Memory B cell (primary cell): ENCODE measurements at regions not wholly inside any gene's neighbourhood (a gene's known extent, or its start where the extent isn't known, plus 50 kb on each side); places are given as distances from the start of the nearest gene placed in this dataset.

Experiments
- ATAC-seq: fragments of 150-1000 bp; cut with Tn5 transposase; 2 replicates; pipeline ENCODE4 v1.10.0; 2021; ENCODE audit warnings: low read depth, mild to moderate bottlenecking, moderate library complexity
- DNase-seq, 2 donors: peaks; one replicate each; pipeline ENCODE4 v3.0.0; 2022; ENCODE audit warnings: low spot score in 2 of 2
- H3K27ac Mint-ChIP-seq: one replicate; pipeline ENCODE4 v1.8.0; 2022; ENCODE audit warnings: mild to moderate bottlenecking, moderate library complexity, mixed read lengths
- H3K27me3 Mint-ChIP-seq: one replicate; pipeline ENCODE4 v1.8.0; 2022; ENCODE audit warnings: mixed read lengths
- H3K36me3 Mint-ChIP-seq: one replicate; pipeline ENCODE4 v1.8.0; 2022; ENCODE audit warnings: mild to moderate bottlenecking, mixed read lengths
- H3K4me1 Mint-ChIP-seq: one replicate; pipeline ENCODE4 v1.8.0; 2022; ENCODE audit warnings: mixed read lengths
- H3K4me3 Mint-ChIP-seq: one replicate; pipeline ENCODE4 v1.8.0; 2022; ENCODE audit warnings: mild to moderate bottlenecking, moderate library complexity, mixed read lengths
- H3K9me3 Mint-ChIP-seq: one replicate; pipeline ENCODE4 v1.8.0; 2022; ENCODE audit warnings: mixed read lengths

- H3K4me1 Mint-ChIP-seq = peaks cover 23% of the 10 kb centered on the region
- peak overlapping the region; percentile 54 for H3K27ac Mint-ChIP-seq
- H3K9me3 Mint-ChIP-seq = peaks cover 17% of the 10 kb centered on the region
- ATAC-seq = no peak
- no peaks in the 10 kb centered on the region for H3K27me3 Mint-ChIP-seq
- H3K36me3 Mint-ChIP-seq = peaks cover 20% of the 10 kb centered on the region
- no peak for DNase-seq
- peak overlapping the region; percentile 47 for H3K4me3 Mint-ChIP-seq
Observed at GRCh38 chr10:7507887-7508726, 97.3 kb upstream of the SFMBT2 start.

- DNase-seq (no peak), ATAC-seq (no peak)
- peak overlapping the region; percentile 3 for H3K27ac Mint-ChIP-seq
- no peaks in the 10 kb centered on the region for H3K27me3 Mint-ChIP-seq
- no peak overlapping the region for H3K4me3 Mint-ChIP-seq
- peaks cover 27% of the 10 kb centered on the region for H3K4me1 Mint-ChIP-seq
- peaks cover 20% of the 10 kb centered on the region for H3K36me3 Mint-ChIP-seq
- H3K9me3 Mint-ChIP-seq = peaks cover 16% of the 10 kb centered on the region
Observed at GRCh38 chr10:7506571-7506970, 95.7 kb upstream of the SFMBT2 start.

- Mint-ChIP-seq H3K36me3 (peaks cover 14% of the 10 kb centered on the region), H3K27ac (no peak overlapping the region)
- no peak for ATAC-seq
Observed at GRCh38 chr10:7505196-7505595, 94.4 kb upstream of the SFMBT2 start.

GRCh38 chr10:7503190-7503589 is 92.4 kb upstream of the SFMBT2 start:
- Mint-ChIP-seq H3K4me1 (peaks cover 27% of the 10 kb centered on the region), H3K36me3 (peaks cover 5% of the 10 kb centered on the region), H3K4me3 (no peak overlapping the region)

More at GRCh38 chr10:7505196-7505595, 94.4 kb upstream of the SFMBT2 start:
- no peak for DNase-seq
- H3K4me1 Mint-ChIP-seq = peaks cover 31% of the 10 kb centered on the region
- peaks cover 9% of the 10 kb centered on the region for H3K9me3 Mint-ChIP-seq
- no peaks in the 10 kb centered on the region for H3K27me3 Mint-ChIP-seq
- H3K4me3 Mint-ChIP-seq = no peak overlapping the region

GRCh38 chr10:7501157-7501556 is 90.3 kb upstream of the SFMBT2 start:
- H3K4me1 Mint-ChIP-seq = peaks cover 15% of the 10 kb centered on the region
- ATAC-seq (no peak), DNase-seq (no peak)
- H3K36me3 Mint-ChIP-seq = peaks cover 1% of the 10 kb centered on the region
- H3K27ac Mint-ChIP-seq = no peak overlapping the region
- no peaks in the 10 kb centered on the region for H3K9me3 Mint-ChIP-seq
- no peaks in the 10 kb centered on the region for H3K27me3 Mint-ChIP-seq
- H3K4me3 Mint-ChIP-seq = no peak overlapping the region

More at GRCh38 chr10:7503190-7503589, 92.4 kb upstream of the SFMBT2 start:
- Mint-ChIP-seq H3K9me3 (no peaks in the 10 kb centered on the region), H3K27ac (no peak overlapping the region), H3K27me3 (no peaks in the 10 kb centered on the region)
- DNase-seq (no peak), ATAC-seq (no peak)

GRCh38 chr10:7498111-7498510 is 87.3 kb upstream of the SFMBT2 start:
- DNase-seq = no peak
- Mint-ChIP-seq H3K4me1 (peaks cover 18% of the 10 kb centered on the region), H3K4me3 (no peak overlapping the region), H3K27ac (no peak overlapping the region), H3K36me3 (no peaks in the 10 kb centered on the region), H3K27me3 (no peaks in the 10 kb centered on the region), H3K9me3 (no peaks in the 10 kb centered on the region)
- ATAC-seq = no peak

GRCh38 chr10:7493996-7494395 is 83.2 kb upstream of the SFMBT2 start:
- Mint-ChIP-seq H3K4me3 (no peak overlapping the region), H3K27me3 (no peaks in the 10 kb centered on the region), H3K4me1 (peaks cover 39% of the 10 kb centered on the region), H3K27ac (no peak overlapping the region), H3K9me3 (peaks cover 5% of the 10 kb centered on the region), H3K36me3 (no peaks in the 10 kb centered on the region)
- no peak for DNase-seq
- ATAC-seq = no peak

- Mint-ChIP-seq H3K4me1 (peaks cover 41% of the 10 kb centered on the region), H3K9me3 (peaks cover 5% of the 10 kb centered on the region), H3K36me3 (no peaks in the 10 kb centered on the region), H3K4me3 (peak overlapping the region; percentile 71), H3K27me3 (no peaks in the 10 kb centered on the region), H3K27ac (peak overlapping the region; percentile 16)
- no peak for DNase-seq
- ATAC-seq = no peak
Observed at GRCh38 chr10:7492660-7493046, 81.8 kb upstream of the SFMBT2 start.

GRCh38 chr10:7491949-7492659 is 81.3 kb upstream of the SFMBT2 start:
- no peaks in the 10 kb centered on the region for H3K27me3 Mint-ChIP-seq
- H3K9me3 Mint-ChIP-seq = peaks cover 9% of the 10 kb centered on the region
- peaks cover 46% of the 10 kb centered on the region for H3K4me1 Mint-ChIP-seq
- ATAC-seq = peak; percentile 47
- H3K4me3 Mint-ChIP-seq = no peak overlapping the region
- no peaks in the 10 kb centered on the region for H3K36me3 Mint-ChIP-seq
- DNase-seq = no peak
- peak overlapping the region; percentile 54 for H3K27ac Mint-ChIP-seq

- DNase-seq (no peak), ATAC-seq (no peak)
- H3K27ac Mint-ChIP-seq = peak overlapping the region; percentile 80
- H3K4me3 Mint-ChIP-seq = no peak overlapping the region
- peaks cover 9% of the 10 kb centered on the region for H3K9me3 Mint-ChIP-seq
- peaks cover 46% of the 10 kb centered on the region for H3K4me1 Mint-ChIP-seq
- no peaks in the 10 kb centered on the region for H3K27me3 Mint-ChIP-seq
- H3K36me3 Mint-ChIP-seq = no peaks in the 10 kb centered on the region
Observed at GRCh38 chr10:7491230-7491629, 80.4 kb upstream of the SFMBT2 start.

GRCh38 chr10:7488418-7488829 is 77.6 kb upstream of the SFMBT2 start:
- H3K4me3 Mint-ChIP-seq = no peak overlapping the region
- H3K27me3 Mint-ChIP-seq = no peaks in the 10 kb centered on the region
- H3K9me3 Mint-ChIP-seq = peaks cover 9% of the 10 kb centered on the region
- no peak for DNase-seq
- H3K36me3 Mint-ChIP-seq = no peaks in the 10 kb centered on the region
- peaks cover 56% of the 10 kb centered on the region for H3K4me1 Mint-ChIP-seq
- ATAC-seq = no peak
- no peak overlapping the region for H3K27ac Mint-ChIP-seq

- H3K27ac Mint-ChIP-seq = no peak overlapping the region
- no peaks in the 10 kb centered on the region for H3K36me3 Mint-ChIP-seq
Observed at GRCh38 chr10:7487528-7487927, 76.7 kb upstream of the SFMBT2 start.

GRCh38 chr10:7486528-7486927 is 75.7 kb upstream of the SFMBT2 start:
- no peak for ATAC-seq
- no peak overlapping the region for H3K27ac Mint-ChIP-seq
- no peak for DNase-seq
- no peaks in the 10 kb centered on the region for H3K27me3 Mint-ChIP-seq
- peaks cover 6% of the 10 kb centered on the region for H3K9me3 Mint-ChIP-seq
- H3K36me3 Mint-ChIP-seq = no peaks in the 10 kb centered on the region
- H3K4me1 Mint-ChIP-seq = peaks cover 48% of the 10 kb centered on the region
- no peak overlapping the region for H3K4me3 Mint-ChIP-seq

More at GRCh38 chr10:7487528-7487927, 76.7 kb upstream of the SFMBT2 start:
- DNase-seq (no peak), ATAC-seq (no peak)
- Mint-ChIP-seq H3K4me1 (peaks cover 55% of the 10 kb centered on the region), H3K4me3 (no peak overlapping the region), H3K27me3 (no peaks in the 10 kb centered on the region), H3K9me3 (peaks cover 9% of the 10 kb centered on the region)

GRCh38 chr10:7485799-7486198 is 75.0 kb upstream of the SFMBT2 start:
- peak overlapping the region; percentile 2 for H3K4me3 Mint-ChIP-seq
- H3K9me3 Mint-ChIP-seq = peaks cover 4% of the 10 kb centered on the region
- no peak overlapping the region for H3K27ac Mint-ChIP-seq
- ATAC-seq (no peak), DNase-seq (no peak)
- no peaks in the 10 kb centered on the region for H3K27me3 Mint-ChIP-seq
- H3K4me1 Mint-ChIP-seq = peaks cover 47% of the 10 kb centered on the region
- H3K36me3 Mint-ChIP-seq = no peaks in the 10 kb centered on the region
